GM12878 (cell line): ENCODE measurements at regions not wholly inside any gene's neighbourhood (a gene's known extent, or its start where the extent isn't known, plus 50 kb on each side); places are given as distances from the start of the nearest gene placed in this dataset.

Experiments
- ATAC-seq: fragments of 200-7000 bp; cut with Tn5 transposase; 3 replicates; pipeline ENCODE4 v1.9.1; 2020; ENCODE audit warnings: mild to moderate bottlenecking, moderate library complexity
- BruUV-seq: library from RNA; stranded (reverse); fragments of 400-500 nt; replicated peaks from 2 replicates; lab custom pipeline; 2021; lab: Mats Ljungman, UMichigan
- CTCF ChIA-PET: fragments of 300-600 bp; sonication (Branson Sonifier 250); formaldehyde crosslinking; extraction: SDS; loops from one replicate; lab custom pipeline; 2021; ENCODE audit warnings: inconsistent platforms; lab: Yijun Ruan, JAX
- POLR2A ChIA-PET: fragments of 350-600 bp; formaldehyde crosslinking; extraction: SDS; loops from one replicate; lab custom pipeline; 2021; ENCODE audit warnings: inconsistent platforms; lab: Charles Lee
- RAD21 ChIA-PET: fragments of 300-600 bp; sonication (Branson Sonifier 250); formaldehyde crosslinking; loops from one replicate; lab custom pipeline; 2023; ENCODE audit warnings: antibody characterized with exemption; ENCODE audit not compliant: unreplicated experiment; lab: Charles Lee
- SMC1A ChIA-PET: fragments of 300-600 bp; sonication (Branson Sonifier 250); formaldehyde crosslinking; loops from one replicate; lab custom pipeline; 2023; ENCODE audit not compliant: unreplicated experiment, uncharacterized antibody; lab: Charles Lee
- DNase-seq: peaks from one replicate; pipeline ENCODE4 v3.0.0-alpha.2; 2011; ENCODE audit warnings: low read depth, low spot score
- FAIRE-seq: peaks from 3 replicates; lab custom pipeline; 2011; peaks lifted over from hg19 to GRCh38; lab: Jason Lieb, UNC
- H2AFZ ChIP-seq: 2 replicates; pipeline ENCODE4 v1.6.0; 2011; ENCODE audit warnings: low read depth, low read length, control low read depth; ENCODE audit not compliant: control insufficient read depth
- H3K27ac ChIP-seq: 2 replicates; pipeline ENCODE4 v1.5.1; 2011; ENCODE audit warnings: control low read depth; ENCODE audit not compliant: control insufficient read depth, insufficient read depth
- H3K27me3 ChIP-seq, 2 experiments: replicated peaks in 1 of 2; 2 replicates each; pipeline versions ENCODE4 v1.6.0 to v1.6.1; 2011; ENCODE audit warnings: low read length in 1 of 2; ENCODE audit not compliant: control insufficient read depth in 2 of 2, insufficient read depth in 2 of 2
- H3K36me3 ChIP-seq, 2 experiments: 2 replicates each; pipeline ENCODE4 v1.5.1; 2011; ENCODE audit warnings: low read length in 1 of 2; ENCODE audit not compliant: control insufficient read depth in 2 of 2, insufficient read depth in 2 of 2
- H3K4me1 ChIP-seq: 2 replicates; pipeline ENCODE4 v1.6.1; 2011; ENCODE audit warnings: mild to moderate bottlenecking, low read length, moderate library complexity, mixed read lengths; ENCODE audit not compliant: control insufficient read depth, insufficient read depth
- H3K4me2 ChIP-seq: 2 replicates; pipeline ENCODE4 v1.6.0; 2011; ENCODE audit warnings: control low read depth; ENCODE audit not compliant: control insufficient read depth, insufficient read depth
- H3K4me3 ChIP-seq: fragments of 200-600 bp; sonication (generic); 2 replicates; pipeline ENCODE4 v1.5.1; 2016
- H3K79me2 ChIP-seq: 2 replicates; pipeline ENCODE4 v1.6.0; 2011; ENCODE audit warnings: low read length; ENCODE audit not compliant: control insufficient read depth, insufficient read depth
- H3K9ac ChIP-seq: 2 replicates; pipeline ENCODE4 v1.8.0; 2011; ENCODE audit warnings: low read length, control low read depth, mixed read lengths; ENCODE audit not compliant: control insufficient read depth, insufficient read depth
- H3K9me3 ChIP-seq: replicated peaks from 3 replicates; pipeline ENCODE4 v1.5.1; 2011; ENCODE audit warnings: mild to moderate bottlenecking, low read length; ENCODE audit not compliant: control insufficient read depth, insufficient read depth
- H4K20me1 ChIP-seq: 2 replicates; pipeline ENCODE4 v1.6.0; 2011; ENCODE audit not compliant: control insufficient read depth, insufficient read depth
- CHD2 ChIP-seq: IDR thresholded peaks from 2 replicates; pipeline ENCODE4 v1.6.1; 2011; ENCODE audit warnings: low read depth, low read length, improper control_type of control experiment, borderline replicate concordance
- CHD4 ChIP-seq: fragments of 200-600 bp; sonication (generic); IDR thresholded peaks from 2 replicates; pipeline ENCODE4 v1.6.1; 2016; ENCODE audit warnings: mild to moderate bottlenecking
- CREB1 ChIP-seq: IDR thresholded peaks from 2 replicates; pipeline ENCODE4 v1.6.1; 2012; ENCODE audit warnings: low read depth, mild to moderate bottlenecking, inconsistent platforms
- DPF2 ChIP-seq: fragments of 450-650 bp; IDR thresholded peaks from 2 replicates; pipeline ENCODE4 v1.6.1; 2017; ENCODE audit warnings: mild to moderate bottlenecking
- EP300 ChIP-seq, 2 experiments: fragments of 150-350 bp in 1 of 2; IDR thresholded peaks; 2 replicates each; pipeline ENCODE4 v1.6.1; 2011 to 2012; ENCODE audit warnings: low read depth in 2 of 2, low read length in 2 of 2, borderline replicate concordance in 1 of 2, improper control_type of control experiment in 1 of 2, inconsistent platforms in 1 of 2; ENCODE audit not compliant: control insufficient read depth in 1 of 2
- ESRRA ChIP-seq: IDR thresholded peaks from 2 replicates; pipeline ENCODE4 v1.6.1; 2012; ENCODE audit warnings: mild to moderate bottlenecking, low read length, improper control_type of control experiment
- ETV6 ChIP-seq, 2 experiments: fragments of 450-650 bp in 1 of 2; IDR thresholded peaks in 1 of 2; conservative IDR thresholded peaks in 1 of 2; 2 replicates each; pipeline ENCODE4 v1.6.1; 2014; ENCODE audit warnings: antibody characterized with exemption in 1 of 2, borderline replicate concordance in 1 of 2, low read depth in 1 of 2, mild to moderate bottlenecking in 1 of 2, moderate library complexity in 1 of 2
- HDAC2 ChIP-seq: fragments of 200-600 bp; sonication (generic); IDR thresholded peaks from 2 replicates; pipeline ENCODE4 v1.6.1; 2017
- PRDM15 ChIP-seq: fragments of 450-650 bp; formaldehyde crosslinking; IDR thresholded peaks from 2 replicates; pipeline ENCODE4 v1.4.0; 2020; ENCODE audit warnings: mild to moderate bottlenecking, moderate library complexity
- YBX1 ChIP-seq: fragments of 450-650 bp; IDR thresholded peaks from 2 replicates; pipeline ENCODE4 v1.6.1; 2016; ENCODE audit warnings: antibody characterized with exemption
- YY1 ChIP-seq: IDR thresholded peaks from 2 replicates; pipeline ENCODE4 v1.6.1; 2011; ENCODE audit warnings: low read depth, mild to moderate bottlenecking, low read length
- ZBTB33 ChIP-seq: fragments of 450-650 bp; IDR thresholded peaks from 2 replicates; pipeline ENCODE4 v1.6.1; 2017; ENCODE audit warnings: mild to moderate bottlenecking
- ZBTB4 ChIP-seq: fragments of 450-650 bp; formaldehyde crosslinking; IDR thresholded peaks from 2 replicates; pipeline ENCODE4 v1.4.0; 2022; ENCODE audit warnings: mild to moderate bottlenecking, moderate library complexity
- ZNF274 ChIP-seq: IDR thresholded peaks from one replicate; pipeline ENCODE4 v1.8.0; 2011; ENCODE audit not compliant: insufficient read length, insufficient read depth
- ZZZ3 ChIP-seq: IDR thresholded peaks from 2 replicates; pipeline ENCODE4 v1.6.1; 2011; ENCODE audit warnings: low read depth; ENCODE audit not compliant: control insufficient read depth, insufficient read length
- WGBS: methylation state at CpG from one replicate; pipeline ENCODE4 v1.1.6; 2016; ENCODE audit warnings: low lambda C conversion rate; ENCODE audit not compliant: insufficient replicate concordance, insufficient coverage; ENCODE audit errors: missing lambda C conversion rate; 5-methylcytosine and 5-hydroxymethylcytosine counted together
- in situ Hi-C: fragments of 300-500 bp; cut with MboI; formaldehyde crosslinking; loops from 9 replicates; pipeline ENCODE4 v1.14.3; 2018; ENCODE audit warnings: mixed read lengths
- intact Hi-C: fragments of 100-400 bp; cut with micrococcal nuclease; formaldehyde crosslinking; loops from one replicate; pipeline ENCODE4 v1.14.2; 2022; ENCODE audit not compliant: unreplicated experiment

- POLR2A ChIA-PET, result no interaction called here
- intact Hi-C loops, result no loop called here
Measured at GRCh38 chr7:142418326-142418725, 160.5 kb upstream of the PRSS58 start.

More at GRCh38 chr7:142418326-142418725, 160.5 kb upstream of the PRSS58 start:
- Histone ChIP-seq H3K79me2 (no peaks in the 10 kb centered on the region), H2AFZ (no peak overlapping the region), H3K36me3 (no peaks in the 10 kb centered on the region), H3K27ac (no peak overlapping the region), H3K27me3 (no peaks in the 10 kb centered on the region; a peak in 1 of 4 replicates), H3K9ac (no peak overlapping the region), H3K4me3 (no peak overlapping the region), H3K4me1 (no peaks in the 10 kb centered on the region), H3K4me2 (no peak overlapping the region), H3K9me3 (no peaks in the 10 kb centered on the region), H4K20me1 (no peaks in the 10 kb centered on the region)
- in situ Hi-C loops, result no loop called here
- ChIA-PET CTCF (no interaction called here), SMC1A (no interaction called here), RAD21 (no interaction called here)
- no TSS peak for BruUV-seq
- WGBS, result 21% methylated on average over 4 of the region's 4 CpGs
- TF ChIP-seq DPF2, result no peak
- TF ChIP-seq HDAC2, result no peak
- no peak for TF ChIP-seq YY1
- no peak for TF ChIP-seq EP300 (IDR thresholded peaks at IDR 0.05; ENCODE audit: borderline replicate concordance in 1 of 2, control insufficient read depth in 1 of 2, low read depth in 2 of 2, low read length in 2 of 2)
- no peak for TF ChIP-seq PRDM15 (CRISPR knock-in tag)
- no peak for TF ChIP-seq ESRRA
- TF ChIP-seq ZNF274, result no peak
- no peak for TF ChIP-seq CHD2
- no peak for TF ChIP-seq YBX1
- no peak for TF ChIP-seq ZBTB4 (CRISPR knock-in tag)
- no peak for TF ChIP-seq ZZZ3
- no peak for TF ChIP-seq CHD4
- TF ChIP-seq ZBTB33, result no peak
- TF ChIP-seq CREB1, result no peak
- TF ChIP-seq ETV6 (conservative IDR thresholded peaks at IDR 0.05 in 1 of 2, IDR thresholded peaks at IDR 0.05 in 1 of 2; ENCODE audit: borderline replicate concordance in 1 of 2, low read depth in 1 of 2), result no peak
- DNase-seq (no peak), ATAC-seq (no peak), FAIRE-seq (no peak)
